Hepatocyte (in vitro differentiated cells): ENCODE measurements at regions not wholly inside any gene's neighbourhood (a gene's known extent, or its start where the extent isn't known, plus 50 kb on each side); places are given as distances from the start of the nearest gene placed in this dataset.

Experiments used
- DNase-seq: peaks from one replicate; pipeline ENCODE4 v3.0.0-alpha.2; 2016; ENCODE audit warnings: low spot score
- H2AFZ ChIP-seq: fragments of 200-600 bp; sonication (generic); 2 replicates; pipeline ENCODE4 v1.6.0; 2016; ENCODE audit warnings: antibody characterized with exemption, mild to moderate bottlenecking
- H3K27ac ChIP-seq: fragments of 200-600 bp; sonication (generic); 2 replicates; pipeline ENCODE4 v1.5.1; 2016; ENCODE audit warnings: mild to moderate bottlenecking
- H3K27me3 ChIP-seq: fragments of 200-600 bp; sonication (generic); 2 replicates; pipeline ENCODE4 v1.6.1; 2016
- H3K36me3 ChIP-seq: fragments of 200-600 bp; sonication (generic); replicated peaks from 2 replicates; pipeline ENCODE4 v1.5.1; 2016; ENCODE audit warnings: low read depth; ENCODE audit not compliant: insufficient read depth
- H3K4me1 ChIP-seq: fragments of 200-600 bp; sonication (generic); 2 replicates; pipeline ENCODE4 v1.5.1; 2016; ENCODE audit warnings: mild to moderate bottlenecking, moderate library complexity; ENCODE audit not compliant: insufficient read depth
- H3K4me2 ChIP-seq: fragments of 200-600 bp; sonication (generic); 2 replicates; pipeline ENCODE4 v1.6.0; 2016
- H3K4me3 ChIP-seq: fragments of 200-600 bp; sonication (generic); 2 replicates; pipeline ENCODE4 v1.5.1; 2016; ENCODE audit warnings: mild to moderate bottlenecking
- H3K79me2 ChIP-seq: fragments of 200-600 bp; sonication (generic); 2 replicates; pipeline ENCODE4 v1.6.0; 2017; ENCODE audit warnings: mild to moderate bottlenecking
- H3K9me2 ChIP-seq: fragments of 200-600 bp; sonication (generic); replicated peaks from 2 replicates; pipeline ENCODE4 v1.6.0; 2017; ENCODE audit warnings: mild to moderate bottlenecking; ENCODE audit not compliant: insufficient read depth
- H3K9me3 ChIP-seq: fragments of 200-600 bp; sonication (generic); 2 replicates; pipeline ENCODE4 v1.5.1; 2016; ENCODE audit warnings: low read depth, mild to moderate bottlenecking
- H4K20me1 ChIP-seq: fragments of 200-600 bp; sonication (generic); 2 replicates; pipeline ENCODE4 v1.6.0; 2016; ENCODE audit warnings: mild to moderate bottlenecking; ENCODE audit not compliant: insufficient read depth, poor library complexity, severe bottlenecking
- EZH2 ChIP-seq: fragments of 200-600 bp; sonication (generic); IDR thresholded peaks from 2 replicates; pipeline ENCODE4 v1.6.1; 2016; ENCODE audit warnings: antibody characterized with exemption, mild to moderate bottlenecking, borderline replicate concordance
- EZH2phosphoT487 ChIP-seq: fragments of 200-600 bp; sonication (generic); IDR thresholded peaks from one replicate; pipeline ENCODE4 v1.6.1; 2018; ENCODE audit warnings: antibody characterized with exemption, mild to moderate bottlenecking, low read depth, moderate library complexity; ENCODE audit not compliant: unreplicated experiment, severe bottlenecking
- WGBS: methylation state at CpG from one replicate; pipeline ENCODE4 v1.1.6; 2016; ENCODE audit warnings: low lambda C conversion rate; ENCODE audit errors: missing lambda C conversion rate; 5-methylcytosine and 5-hydroxymethylcytosine counted together
- TF ChIP-seq, protein P1 (sequence below): fragments of 200-600 bp; sonication (generic); IDR thresholded peaks from 2 replicates; pipeline ENCODE4 v1.5.1; 2016; ENCODE audit warnings: antibody characterized with exemption, mild to moderate bottlenecking; ENCODE audit not compliant: poor library complexity

DNA sequence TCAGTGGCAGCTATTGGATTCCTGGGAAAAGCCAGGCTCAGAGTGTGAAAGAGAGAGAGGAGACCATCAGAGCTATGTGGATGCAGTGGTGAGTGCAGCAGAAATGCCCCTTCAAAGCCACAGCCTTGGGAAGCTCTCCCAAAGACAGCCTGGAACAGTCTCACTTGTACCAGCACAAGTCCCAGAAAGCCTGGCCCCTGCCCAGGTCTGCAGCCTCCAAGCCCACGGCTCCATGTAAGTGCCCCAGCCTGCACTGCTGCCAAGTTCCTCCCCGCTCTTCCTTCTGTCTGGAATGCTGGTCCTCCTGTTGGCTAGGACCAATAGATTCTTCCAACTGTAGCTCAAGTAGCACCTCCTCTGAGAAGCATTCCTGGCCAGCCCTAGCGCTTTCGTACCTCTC is 539.7 kb downstream of the MIAT start:
- no peak for DNase-seq
- Histone ChIP-seq H4K20me1 (no peaks in the 10 kb centered on the region), H3K79me2 (no peaks in the 10 kb centered on the region), H2AFZ (no peak overlapping the region), H3K9me2 (no peaks in the 10 kb centered on the region), H3K4me3 (no peak overlapping the region), H3K4me2 (no peak overlapping the region), H3K36me3 (no peaks in the 10 kb centered on the region), H3K9me3 (no peaks in the 10 kb centered on the region), H3K27me3 (no peaks in the 10 kb centered on the region), H3K4me1 (peaks cover 2% of the 10 kb centered on the region), H3K27ac (no peak overlapping the region)
- 78% methylated on average over 4 of the region's 4 CpGs for WGBS
- no peak for TF ChIP-seq EZH2
- TF ChIP-seq EZH2phosphoT487 = no peak
- TF ChIP-seq, protein P1, sequence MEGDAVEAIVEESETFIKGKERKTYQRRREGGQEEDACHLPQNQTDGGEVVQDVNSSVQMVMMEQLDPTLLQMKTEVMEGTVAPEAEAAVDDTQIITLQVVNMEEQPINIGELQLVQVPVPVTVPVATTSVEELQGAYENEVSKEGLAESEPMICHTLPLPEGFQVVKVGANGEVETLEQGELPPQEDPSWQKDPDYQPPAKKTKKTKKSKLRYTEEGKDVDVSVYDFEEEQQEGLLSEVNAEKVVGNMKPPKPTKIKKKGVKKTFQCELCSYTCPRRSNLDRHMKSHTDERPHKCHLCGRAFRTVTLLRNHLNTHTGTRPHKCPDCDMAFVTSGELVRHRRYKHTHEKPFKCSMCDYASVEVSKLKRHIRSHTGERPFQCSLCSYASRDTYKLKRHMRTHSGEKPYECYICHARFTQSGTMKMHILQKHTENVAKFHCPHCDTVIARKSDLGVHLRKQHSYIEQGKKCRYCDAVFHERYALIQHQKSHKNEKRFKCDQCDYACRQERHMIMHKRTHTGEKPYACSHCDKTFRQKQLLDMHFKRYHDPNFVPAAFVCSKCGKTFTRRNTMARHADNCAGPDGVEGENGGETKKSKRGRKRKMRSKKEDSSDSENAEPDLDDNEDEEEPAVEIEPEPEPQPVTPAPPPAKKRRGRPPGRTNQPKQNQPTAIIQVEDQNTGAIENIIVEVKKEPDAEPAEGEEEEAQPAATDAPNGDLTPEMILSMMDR = no peak

DNA sequence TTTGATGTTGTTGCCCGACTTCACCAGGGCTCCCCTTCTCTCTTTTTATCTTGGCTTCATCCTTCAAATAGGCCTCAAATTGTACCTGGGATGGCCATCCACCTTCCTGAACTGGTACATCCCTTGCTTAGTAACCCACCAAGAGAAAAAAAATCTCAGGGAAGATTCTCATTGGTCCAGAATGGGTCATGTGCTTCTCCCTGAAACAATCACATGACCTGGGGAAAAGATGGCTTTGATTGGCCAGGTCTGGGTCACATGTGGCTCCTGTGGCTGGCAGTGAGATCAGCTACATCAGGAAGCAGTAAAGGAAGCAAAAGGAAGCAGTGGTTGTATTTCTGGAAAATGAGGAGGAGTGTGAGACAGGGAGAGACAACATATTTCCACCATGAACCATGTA is 540.2 kb downstream of the MIAT start:
- Histone ChIP-seq H2AFZ (no peak overlapping the region), H3K4me3 (no peak overlapping the region), H3K9me2 (no peaks in the 10 kb centered on the region), H3K27me3 (no peaks in the 10 kb centered on the region), H3K36me3 (no peaks in the 10 kb centered on the region), H3K4me1 (peaks cover 7% of the 10 kb centered on the region), H3K27ac (no peak overlapping the region), H3K4me2 (no peak overlapping the region), H3K79me2 (no peaks in the 10 kb centered on the region), H4K20me1 (no peaks in the 10 kb centered on the region), H3K9me3 (no peaks in the 10 kb centered on the region)
- no peak for TF ChIP-seq EZH2
- TF ChIP-seq EZH2phosphoT487 = no peak
- TF ChIP-seq, protein P1 = no peak
- 94% methylated on average over 1 of the region's 1 CpG for WGBS
- no peak for DNase-seq

DNA sequence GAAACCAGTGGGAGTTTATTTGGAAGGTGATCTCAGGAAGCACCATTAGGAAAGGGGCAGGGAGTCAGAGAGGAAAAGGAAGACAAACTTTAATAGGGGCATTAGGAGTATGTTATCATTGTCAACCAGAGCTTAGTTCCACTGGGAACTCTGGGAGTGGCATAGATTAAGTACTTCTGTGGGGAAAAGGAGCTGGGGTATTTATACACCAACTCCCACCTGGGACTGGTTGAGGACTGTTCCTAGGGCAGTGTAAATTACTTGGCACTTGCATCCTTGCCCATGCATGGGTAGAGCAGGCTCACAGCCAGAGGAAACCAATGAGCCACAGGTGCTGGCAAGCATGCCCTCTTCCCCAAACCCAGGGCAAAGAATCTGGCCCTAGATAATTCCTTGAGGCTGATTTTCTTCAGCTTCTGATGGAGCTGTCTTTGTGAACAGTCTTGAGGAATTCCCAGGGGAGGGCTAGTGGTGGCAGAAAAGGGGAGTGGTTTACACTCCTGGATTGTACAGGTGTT is 541.2 kb downstream of the MIAT start:
- DNase-seq = no peak
- Histone ChIP-seq H3K4me1 (peaks cover 15% of the 10 kb centered on the region), H3K4me2 (no peak overlapping the region), H3K27me3 (no peaks in the 10 kb centered on the region), H3K9me3 (no peaks in the 10 kb centered on the region), H3K4me3 (no peak overlapping the region), H4K20me1 (no peaks in the 10 kb centered on the region), H3K9me2 (no peaks in the 10 kb centered on the region), H3K27ac (no peak overlapping the region), H2AFZ (no peak overlapping the region), H3K36me3 (no peaks in the 10 kb centered on the region), H3K79me2 (no peaks in the 10 kb centered on the region)
- no peak for TF ChIP-seq EZH2
- TF ChIP-seq EZH2phosphoT487 = no peak
- TF ChIP-seq, protein P1 = no peak

DNA sequence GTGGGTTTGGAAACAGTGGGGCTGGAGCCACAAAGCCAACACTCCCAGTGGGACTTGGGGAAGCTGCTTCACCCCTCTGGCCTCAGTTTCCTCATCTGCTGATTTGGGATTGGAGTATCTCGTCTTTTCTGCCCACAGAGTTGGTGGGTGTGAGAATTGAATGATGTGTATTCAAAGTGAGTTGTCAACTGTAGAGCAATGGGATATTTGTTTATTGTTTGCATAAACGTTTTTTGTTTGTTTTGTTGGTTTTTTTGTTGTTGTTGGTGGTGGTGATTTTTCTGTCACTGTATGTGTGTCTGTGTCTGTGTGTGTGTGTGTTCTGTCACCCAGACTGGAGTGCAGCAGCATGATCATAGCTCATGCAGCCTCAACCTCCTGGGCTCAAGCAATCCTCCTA is 542.0 kb downstream of the MIAT start:
- Histone ChIP-seq H3K9me3 (no peaks in the 10 kb centered on the region), H3K4me3 (no peak overlapping the region), H3K27me3 (no peaks in the 10 kb centered on the region), H2AFZ (no peak overlapping the region), H3K27ac (no peak overlapping the region), H4K20me1 (no peaks in the 10 kb centered on the region), H3K4me1 (peaks cover 17% of the 10 kb centered on the region), H3K9me2 (no peaks in the 10 kb centered on the region), H3K4me2 (no peak overlapping the region), H3K79me2 (no peaks in the 10 kb centered on the region), H3K36me3 (no peaks in the 10 kb centered on the region)
- TF ChIP-seq EZH2phosphoT487 = no peak
- TF ChIP-seq, protein P1 = no peak
- TF ChIP-seq EZH2 = no peak
- 57% methylated on average over 2 of the region's 2 CpGs for WGBS
- no peak for DNase-seq
